Testis (tissue), 2 donors: ENCODE measurements at regions not wholly inside any gene's neighbourhood (a gene's known extent, or its start where the extent isn't known, plus 50 kb on each side); places are given as distances from the start of the nearest gene placed in this dataset.

Experiments used
- DNase-seq: peaks from one replicate; pipeline ENCODE4 v3.0.0-alpha.2; 2019
- H3K27ac ChIP-seq, 2 donors: fragments of 200-600 bp; sonication (generic); one replicate each; pipeline ENCODE4 v1.5.1; 2019
- H3K27me3 ChIP-seq: fragments of 200-600 bp; sonication (generic); one replicate; pipeline ENCODE4 v1.5.1; 2019
- H3K36me3 ChIP-seq: fragments of 200-600 bp; sonication (generic); one replicate; pipeline ENCODE4 v1.5.1; 2017; ENCODE audit warnings: low read depth; ENCODE audit errors: missing control alignments
- H3K4me1 ChIP-seq: fragments of 200-600 bp; sonication (generic); one replicate; pipeline ENCODE4 v1.5.1; 2019
- H3K4me3 ChIP-seq, 2 donors: fragments of 200-600 bp; sonication (generic); one replicate each; pipeline ENCODE4 v1.5.1; 2017 to 2019
- H3K9me3 ChIP-seq: fragments of 200-600 bp; sonication (generic); one replicate; pipeline ENCODE4 v1.5.1; 2017
- POLR2A ChIP-seq: fragments of 450-650 bp; IDR thresholded peaks from one replicate; pipeline ENCODE4 v1.6.1; 2017; ENCODE audit warnings: antibody characterized with exemption, mild to moderate bottlenecking, moderate library complexity
- WGBS, 2 donors: methylation state at CpG; one replicate each; pipeline ENCODE4 v1.1.5; 2018; 5-methylcytosine and 5-hydroxymethylcytosine counted together
- intact Hi-C: fragments of 100-400 bp; cut with DNase I; formaldehyde crosslinking; loops from one replicate; pipeline ENCODE4 v1.15.1; 2023; ENCODE audit warnings: low total_unique reads
- TF ChIP-seq, protein P1 (sequence below), 3 experiments: fragments of 450-650 bp in 2 of 3; fragments of 200-600 bp in 1 of 3; sonication (generic) in 1 of 3; IDR thresholded peaks; one replicate each; pipeline ENCODE4 v1.5.1; 2016 to 2019; ENCODE audit warnings: antibody characterized with exemption in 3 of 3, mild to moderate bottlenecking in 2 of 3, moderate library complexity in 1 of 3

DNA sequence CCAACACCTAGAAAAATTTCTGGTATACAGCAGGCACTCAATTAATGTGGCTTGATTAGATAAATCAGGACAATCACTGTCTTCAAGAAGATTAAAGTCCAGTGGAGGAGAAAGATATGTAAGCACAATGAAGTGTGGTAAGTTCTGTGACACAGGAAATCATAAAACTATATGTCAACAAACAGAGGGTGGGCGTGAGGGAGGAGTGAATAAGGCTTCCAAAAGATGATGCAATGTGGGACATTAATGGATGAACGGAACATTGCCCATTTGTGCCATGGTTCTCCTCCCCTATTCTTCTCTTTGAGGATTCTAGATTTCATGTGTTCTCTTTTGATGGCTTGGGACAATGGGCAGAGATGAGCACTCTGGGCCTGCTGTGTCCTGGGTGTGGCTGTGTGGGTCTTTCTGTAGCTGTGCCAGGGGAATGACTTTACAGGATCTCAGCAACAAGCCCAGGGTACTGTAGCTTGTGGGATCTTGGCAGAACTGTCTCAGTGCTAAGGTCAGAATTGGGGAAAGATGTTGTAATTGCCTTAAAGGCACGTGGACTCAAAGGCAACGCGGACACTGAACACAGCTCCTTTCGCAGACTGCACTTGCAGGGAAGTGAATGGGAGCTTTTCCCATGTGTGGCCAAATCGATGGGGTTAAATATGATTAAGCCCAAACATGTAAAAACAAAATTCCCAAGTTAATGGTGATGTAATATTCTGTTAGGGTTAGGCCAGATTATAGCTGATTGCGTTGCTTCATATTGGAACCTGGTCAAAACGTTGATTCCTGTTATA is 366.9 kb downstream of the TGFB2 start:
- TF ChIP-seq, protein P1, sequence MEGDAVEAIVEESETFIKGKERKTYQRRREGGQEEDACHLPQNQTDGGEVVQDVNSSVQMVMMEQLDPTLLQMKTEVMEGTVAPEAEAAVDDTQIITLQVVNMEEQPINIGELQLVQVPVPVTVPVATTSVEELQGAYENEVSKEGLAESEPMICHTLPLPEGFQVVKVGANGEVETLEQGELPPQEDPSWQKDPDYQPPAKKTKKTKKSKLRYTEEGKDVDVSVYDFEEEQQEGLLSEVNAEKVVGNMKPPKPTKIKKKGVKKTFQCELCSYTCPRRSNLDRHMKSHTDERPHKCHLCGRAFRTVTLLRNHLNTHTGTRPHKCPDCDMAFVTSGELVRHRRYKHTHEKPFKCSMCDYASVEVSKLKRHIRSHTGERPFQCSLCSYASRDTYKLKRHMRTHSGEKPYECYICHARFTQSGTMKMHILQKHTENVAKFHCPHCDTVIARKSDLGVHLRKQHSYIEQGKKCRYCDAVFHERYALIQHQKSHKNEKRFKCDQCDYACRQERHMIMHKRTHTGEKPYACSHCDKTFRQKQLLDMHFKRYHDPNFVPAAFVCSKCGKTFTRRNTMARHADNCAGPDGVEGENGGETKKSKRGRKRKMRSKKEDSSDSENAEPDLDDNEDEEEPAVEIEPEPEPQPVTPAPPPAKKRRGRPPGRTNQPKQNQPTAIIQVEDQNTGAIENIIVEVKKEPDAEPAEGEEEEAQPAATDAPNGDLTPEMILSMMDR (IDR thresholded peaks at IDR 0.05) = no peak
- TF ChIP-seq POLR2A = no peak
- 91 to 93% methylated on average over 9 of the region's 9 CpGs for WGBS, 2 donors
- DNase-seq = no peak
- no peak overlapping the region for H3K27ac ChIP-seq
- intact Hi-C loops = no loop called here
- no peaks in the 10 kb centered on the region for H3K27me3 ChIP-seq
- H3K4me1 ChIP-seq = no peaks in the 10 kb centered on the region
- H3K4me3 ChIP-seq = no peak overlapping the region
- H3K9me3 ChIP-seq = no peaks in the 10 kb centered on the region
- H3K36me3 ChIP-seq = no peaks in the 10 kb centered on the region

DNA sequence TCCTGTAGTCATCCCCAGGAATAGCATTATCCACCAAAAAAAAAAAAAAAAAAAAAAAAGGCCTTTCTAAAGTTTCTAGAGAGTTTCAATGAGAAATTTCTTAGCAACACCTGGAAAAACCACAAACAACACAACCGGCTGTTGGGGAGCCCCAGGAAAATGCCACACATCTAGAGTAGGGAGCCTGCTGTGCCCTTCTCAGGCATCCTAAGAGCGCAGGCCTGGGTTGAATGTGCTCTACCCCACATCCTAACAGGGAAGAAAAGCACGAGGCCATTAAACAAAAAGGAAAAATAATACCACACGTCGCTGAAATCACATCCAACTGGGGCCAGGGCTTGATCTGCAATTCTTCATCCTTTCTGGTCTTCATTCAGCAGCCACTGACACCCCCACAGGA is 367.5 kb downstream of the TGFB2 start:
- no peak overlapping the region for H3K27ac ChIP-seq
- no peaks in the 10 kb centered on the region for H3K4me1 ChIP-seq
- TF ChIP-seq, protein P1 (IDR thresholded peaks at IDR 0.05) = no peak
- TF ChIP-seq POLR2A = no peak
- no peaks in the 10 kb centered on the region for H3K36me3 ChIP-seq
- H3K9me3 ChIP-seq = no peaks in the 10 kb centered on the region
- DNase-seq = no peak
- no peak overlapping the region for H3K4me3 ChIP-seq
- 85 to 88% methylated on average over 5 of the region's 5 CpGs for WGBS, 2 donors
- intact Hi-C loops = no loop called here
- H3K27me3 ChIP-seq = no peaks in the 10 kb centered on the region

DNA sequence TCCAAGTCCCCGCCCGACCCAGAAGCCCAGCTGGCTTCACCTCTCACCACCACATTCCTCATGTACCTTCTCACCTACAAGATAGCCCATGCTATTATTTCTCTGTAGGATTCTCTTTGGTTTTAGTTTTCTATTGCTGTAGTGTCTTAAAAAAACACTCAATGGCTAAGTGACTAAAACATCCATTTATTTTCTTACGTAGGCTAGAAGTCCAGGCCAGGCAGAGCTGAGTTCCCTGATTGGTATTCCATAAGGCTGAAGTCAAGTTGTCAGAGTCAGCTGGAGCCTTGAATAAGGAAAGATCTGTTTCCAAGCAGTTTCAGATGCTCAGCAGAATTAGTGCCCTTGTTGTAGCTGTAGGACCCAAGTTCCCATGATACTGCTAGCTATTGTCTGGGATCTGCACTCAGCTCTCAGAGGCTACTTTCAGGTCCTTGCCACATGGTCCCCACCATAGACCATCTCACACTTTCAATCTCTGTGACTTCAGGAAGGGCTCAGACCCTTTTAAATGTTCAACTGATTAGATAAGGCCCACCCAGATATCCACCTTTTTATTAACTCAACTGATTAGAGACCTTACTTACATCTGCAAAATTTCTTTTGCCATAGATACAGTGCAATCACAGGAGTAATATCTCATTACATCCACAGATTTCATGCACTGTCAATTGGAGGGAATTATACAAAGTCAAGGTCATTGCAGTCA is 371.0 kb downstream of the TGFB2 start:
- intact Hi-C loops = no loop called here
- no peaks in the 10 kb centered on the region for H3K27me3 ChIP-seq
- H3K27ac ChIP-seq = no peak overlapping the region
- TF ChIP-seq, protein P1 (IDR thresholded peaks at IDR 0.05) = no peak
- no peak for TF ChIP-seq POLR2A
- no peaks in the 10 kb centered on the region for H3K4me1 ChIP-seq
- no peak overlapping the region for H3K4me3 ChIP-seq
- DNase-seq = no peak
- WGBS, 2 donors = 87 to 94% methylated on average over 3 of the region's 3 CpGs
- H3K9me3 ChIP-seq = no peaks in the 10 kb centered on the region
- no peaks in the 10 kb centered on the region for H3K36me3 ChIP-seq

DNA sequence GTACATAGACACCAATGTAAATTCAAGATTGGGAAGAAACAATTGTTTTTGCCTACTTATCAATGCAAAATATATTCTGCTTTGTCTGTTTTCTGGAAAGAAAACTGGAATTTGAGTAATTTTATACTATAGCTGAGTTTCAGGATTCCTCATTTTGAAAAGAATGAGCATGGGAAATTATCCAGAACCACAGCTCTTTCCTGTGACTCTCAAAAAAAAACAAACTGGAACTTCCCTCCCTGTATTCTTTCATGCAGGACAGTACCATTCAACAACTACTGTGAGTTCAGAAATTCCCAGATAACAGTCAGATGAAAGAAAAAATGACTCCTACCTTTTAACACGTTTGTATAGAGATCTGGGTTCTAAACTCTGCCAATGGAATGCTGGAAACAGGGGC is 372.4 kb downstream of the TGFB2 start:
- H3K27ac ChIP-seq = no peak overlapping the region
- intact Hi-C loops = no loop called here
- H3K4me3 ChIP-seq = no peak overlapping the region
- DNase-seq = no peak
- WGBS, 2 donors = 22 to 29% methylated on average over 1 of the region's 1 CpG
- H3K4me1 ChIP-seq = no peaks in the 10 kb centered on the region
- TF ChIP-seq POLR2A = no peak
- TF ChIP-seq, protein P1 (IDR thresholded peaks at IDR 0.05) = no peak
- no peaks in the 10 kb centered on the region for H3K36me3 ChIP-seq
- H3K9me3 ChIP-seq = no peaks in the 10 kb centered on the region
- no peaks in the 10 kb centered on the region for H3K27me3 ChIP-seq
